ENCODE measurements at regions not wholly inside any gene's neighbourhood (a gene's known extent, or its start where the extent isn't known, plus 50 kb on each side); places are given as distances from the start of the nearest gene placed in this dataset.

GRCh38 chr18:71951001-71951400 is 593.1 kb downstream of the CBLN2 start:
- ChIA-PET POLR2A (no interaction called here), RAD21 (ENCODE audit: low non-redundant PET in 1 of 2, low total read pairs in 2 of 2, uncharacterized antibody in 2 of 2, unreplicated experiment in 2 of 2) (no interaction called here), CTCF (no interaction called here)
- no peaks in the 10 kb centered on the region for H3K36me3 ChIP-seq (ENCODE audit: control insufficient read depth in 1 of 2, insufficient read depth in 2 of 2, low read length in 2 of 2)
- H3K9ac ChIP-seq (ENCODE audit: low read length) = no peak overlapping the region
- H2AFZ ChIP-seq (ENCODE audit: low read depth, low read length, poor library complexity, severe bottlenecking) = no peak overlapping the region
- H3K27ac ChIP-seq (ENCODE audit: low read depth, low read length) = no peak overlapping the region
- no peak overlapping the region for H3K4me3 ChIP-seq (replicated peaks in 1 of 2; ENCODE audit: low read depth in 1 of 2, low read length in 2 of 2)
- H3K4me2 ChIP-seq (ENCODE audit: low read length) = no peak overlapping the region
- no peaks in the 10 kb centered on the region for H3K4me1 ChIP-seq (ENCODE audit: control insufficient read depth in 1 of 2, insufficient read depth in 2 of 2, low read length in 2 of 2)
- H3K9me3 ChIP-seq (ENCODE audit: control insufficient read depth in 1 of 2, insufficient read depth in 1 of 2, low read depth in 1 of 2, low read length in 2 of 2) = peaks cover 17 to 18% of the 10 kb centered on the region in 2 experiments; a peak in 3 of 4 replicates
- no peaks in the 10 kb centered on the region for H3K79me2 ChIP-seq (ENCODE audit: insufficient read depth, low read length)
- DNase-seq (ENCODE audit: low read depth, low spot score) (no peak), ATAC-seq (no peak)
- H3K27me3 ChIP-seq (ENCODE audit: insufficient read depth, low read length) = no peaks in the 10 kb centered on the region
- TF ChIP-seq JUND (IDR thresholded peaks at IDR 0.05) (no peak), CBX3 (IDR thresholded peaks at IDR 0.05; ENCODE audit: low read depth) (no peak), YY1 (IDR thresholded peaks at IDR 0.05; ENCODE audit: extremely low read depth, insufficient replicate concordance, low read depth, low read length) (no peak), EZH2phosphoT487 (IDR thresholded peaks at IDR 0.05; ENCODE audit: borderline replicate concordance) (no peak), EGR1 (IDR thresholded peaks at IDR 0.05; ENCODE audit: low read depth) (no peak), ELF1 (IDR thresholded peaks at IDR 0.05; ENCODE audit: borderline replicate concordance, low read depth) (no peak), REST (IDR thresholded peaks at IDR 0.05; ENCODE audit: low read depth) (no peak), MAX (IDR thresholded peaks at IDR 0.05) (no peak), ZFX (IDR thresholded peaks at IDR 0.05) (no peak), SP1 (IDR thresholded peaks at IDR 0.05; ENCODE audit: low read depth) (no peak), SRF (IDR thresholded peaks at IDR 0.05; ENCODE audit: low read depth) (no peak), EZH2 (IDR thresholded peaks at IDR 0.05) (no peak), ZNF274 (IDR thresholded peaks at IDR 0.05; ENCODE audit: low read depth, low read length) (no peak), ATF3 (IDR thresholded peaks at IDR 0.05) (no peak), TCF7L2 (IDR thresholded peaks at IDR 0.05; ENCODE audit: borderline replicate concordance, extremely low read depth, insufficient read depth, insufficient read length) (no peak), SIN3A (IDR thresholded peaks at IDR 0.05; ENCODE audit: low read depth) (no peak)
- BruUV-seq (replicated peaks) = no TSS peak
- intact Hi-C loops (cut with micrococcal nuclease) = no loop called here
- no peaks in the 10 kb centered on the region for H4K20me1 ChIP-seq (ENCODE audit: insufficient read depth)
- H3K9me2 ChIP-seq (ENCODE audit: insufficient read depth) = no peaks in the 10 kb centered on the region

Data from HCT116 (cell line).